GM21529 (cell line): ENCODE measurements at regions not wholly inside any gene's neighbourhood (a gene's known extent, or its start where the extent isn't known, plus 50 kb on each side); places are given as distances from the start of the nearest gene placed in this dataset.

Source experiments
- ATAC-seq: cut with Tn5 transposase; IDR thresholded peaks from one replicate; pipeline ENCODE4 v1.9.1; 2021; ENCODE audit not compliant: unreplicated experiment

DNA sequence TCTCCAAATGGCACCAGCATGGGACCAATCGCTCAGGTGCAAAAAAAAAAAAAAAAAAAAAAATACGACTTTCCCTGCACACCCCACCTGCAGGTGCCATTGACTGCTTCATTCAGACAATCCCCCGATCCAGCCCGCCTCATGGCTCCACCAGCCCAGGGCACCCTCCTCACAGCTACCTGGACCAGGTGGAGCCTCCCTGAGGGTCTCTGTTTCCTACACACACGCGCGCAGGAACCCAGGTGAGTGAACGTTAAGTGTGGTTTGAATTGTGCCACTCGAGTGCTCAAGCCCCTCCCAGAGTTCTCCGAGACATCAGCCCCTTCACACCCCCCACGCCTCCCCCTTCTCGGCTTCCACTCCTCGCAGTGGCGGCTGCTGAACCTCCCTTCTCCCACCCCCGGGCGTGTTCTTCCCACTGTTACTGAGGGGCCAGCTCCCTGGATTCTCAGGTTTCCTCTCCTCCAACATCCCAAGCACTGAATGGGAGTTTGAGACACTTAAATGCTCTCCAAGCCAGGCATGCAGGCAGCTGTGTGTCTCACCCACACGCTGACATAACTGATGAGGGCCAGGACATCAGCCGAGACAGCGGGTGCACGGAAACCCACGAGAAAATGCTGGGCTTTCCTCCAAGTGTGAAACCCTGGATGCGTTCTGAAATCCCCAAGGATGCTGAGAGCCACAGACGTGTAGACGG, 88.8 kb upstream of the SNTG2 start:
- no peak for ATAC-seq

DNA sequence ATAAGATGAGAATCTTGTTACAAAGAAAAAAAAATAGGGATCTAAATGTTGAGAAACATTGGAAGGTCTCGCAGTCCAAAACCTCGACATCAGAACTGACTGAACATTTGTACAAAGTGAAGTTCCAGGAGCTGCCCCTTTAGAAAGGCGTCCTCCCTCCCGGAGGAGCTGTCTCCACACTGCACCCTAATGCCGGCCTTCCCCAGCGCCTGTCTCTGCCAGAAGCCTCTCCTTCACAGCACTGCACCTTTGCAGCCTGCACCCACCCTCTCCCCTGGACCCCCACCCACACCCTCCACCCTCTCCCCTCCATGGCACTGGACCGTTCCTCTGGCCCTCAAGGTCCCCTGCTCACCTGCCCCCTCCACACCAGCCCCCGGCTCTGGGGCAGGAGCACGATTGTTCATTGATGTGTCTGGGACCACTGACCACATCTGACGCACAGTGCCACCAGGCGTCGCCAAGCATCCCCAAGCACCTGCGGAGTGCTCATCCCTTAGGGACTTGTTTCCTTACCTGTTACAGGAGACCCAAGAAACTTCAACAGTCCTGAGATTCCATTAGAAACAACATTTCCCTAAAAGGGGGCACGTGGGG, 90.3 kb upstream of the SNTG2 start:
- no peak for ATAC-seq

DNA sequence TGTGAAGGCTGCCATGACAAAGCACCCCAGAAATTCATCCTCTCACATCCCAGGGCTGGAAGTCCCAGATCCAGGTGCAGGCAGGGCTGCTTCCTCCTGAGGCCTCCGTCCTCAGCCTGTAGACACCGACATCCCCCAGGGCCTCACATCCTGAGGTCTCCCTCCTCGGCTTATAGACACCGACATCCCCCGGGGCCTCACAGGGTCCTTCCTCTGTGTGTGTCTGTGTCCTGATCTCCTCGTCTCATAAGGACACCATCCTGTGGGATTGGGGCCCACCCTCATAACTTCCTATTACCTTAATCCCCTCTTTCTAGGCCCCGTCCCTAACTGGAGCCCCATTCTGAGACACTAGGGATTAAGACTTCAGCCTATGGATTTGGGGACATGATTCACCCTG, 92.0 kb upstream of the SNTG2 start:
- ATAC-seq, result no peak

DNA sequence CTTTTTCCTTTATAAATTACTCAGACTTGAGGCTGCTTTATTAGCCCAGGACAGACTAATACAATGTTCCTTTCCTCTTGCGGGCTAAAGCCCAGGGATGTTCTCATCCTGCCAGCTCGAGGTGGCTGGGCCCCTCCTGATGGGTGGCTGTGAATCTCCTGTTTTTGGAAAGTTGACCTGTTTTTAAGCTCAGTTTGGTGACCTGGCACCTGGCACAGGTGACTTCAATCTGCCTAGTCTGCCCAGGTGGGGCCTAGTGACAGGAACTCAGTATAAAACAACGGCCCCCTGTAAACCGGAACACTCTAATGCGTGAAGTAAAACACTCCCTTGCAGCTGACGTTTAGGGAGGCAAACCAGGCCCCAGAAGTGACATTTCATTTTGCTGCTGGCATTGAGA, 92.7 kb upstream of the SNTG2 start:
- ATAC-seq, result no peak

DNA sequence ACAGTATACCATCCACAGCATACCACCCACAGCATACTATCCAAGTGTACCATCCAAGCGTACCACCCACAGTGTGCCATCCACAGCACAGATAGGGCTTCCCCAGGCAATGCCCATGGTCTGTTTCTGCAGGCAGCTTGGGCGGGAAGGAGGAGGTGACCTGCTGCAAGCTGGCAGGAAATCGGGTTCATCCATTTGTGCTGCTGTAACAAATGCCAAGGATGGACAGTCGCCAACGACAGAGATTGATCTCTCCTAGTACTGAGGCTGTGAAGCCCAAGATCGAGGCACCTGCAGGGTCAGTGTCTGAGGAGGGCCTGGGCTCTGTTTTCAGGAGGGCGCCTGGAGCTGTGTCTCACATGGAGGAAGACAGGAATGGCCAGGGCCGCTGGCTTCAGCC, 93.6 kb upstream of the SNTG2 start:
- no peak for ATAC-seq

DNA sequence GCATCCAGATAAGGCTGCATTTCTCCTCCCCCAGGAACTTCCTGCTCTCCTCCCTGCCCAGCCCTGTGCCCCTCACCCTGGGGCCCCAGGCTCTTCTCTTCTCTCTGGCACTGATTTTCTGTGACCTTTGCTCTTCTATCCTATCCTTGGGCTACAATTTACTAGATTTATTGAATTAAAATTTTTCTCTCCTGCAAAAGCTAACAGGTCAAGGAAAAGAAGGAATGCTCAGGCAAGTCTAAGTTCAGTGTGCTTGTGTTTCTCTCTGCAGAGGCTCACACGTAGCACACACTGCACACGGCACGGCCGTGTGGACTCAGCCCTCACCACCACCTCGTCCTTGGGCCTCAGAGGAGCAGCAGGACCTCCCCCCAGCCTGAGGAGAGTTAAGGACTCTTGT, 94.2 kb upstream of the SNTG2 start:
- no peak for ATAC-seq

DNA sequence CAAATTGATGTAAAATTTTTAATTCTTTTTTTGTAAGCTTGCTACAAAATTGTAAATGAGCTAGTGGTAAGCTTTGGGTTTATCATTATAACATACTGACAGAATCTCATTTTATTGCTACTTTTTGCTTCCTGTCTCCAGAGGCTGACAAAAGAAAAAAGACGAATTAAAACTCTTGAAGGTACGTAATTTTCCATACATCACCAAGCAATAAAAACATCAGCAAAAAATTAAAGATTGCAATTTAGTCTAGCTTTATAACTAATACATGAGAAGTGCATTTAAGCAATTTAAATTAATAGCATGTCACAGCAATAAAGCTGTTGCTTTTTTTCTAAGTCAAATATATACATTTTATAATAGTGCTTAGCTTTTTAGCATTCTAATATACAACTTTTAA, 94.6 kb upstream of the SNTG2 start:
- ATAC-seq, result no peak

DNA sequence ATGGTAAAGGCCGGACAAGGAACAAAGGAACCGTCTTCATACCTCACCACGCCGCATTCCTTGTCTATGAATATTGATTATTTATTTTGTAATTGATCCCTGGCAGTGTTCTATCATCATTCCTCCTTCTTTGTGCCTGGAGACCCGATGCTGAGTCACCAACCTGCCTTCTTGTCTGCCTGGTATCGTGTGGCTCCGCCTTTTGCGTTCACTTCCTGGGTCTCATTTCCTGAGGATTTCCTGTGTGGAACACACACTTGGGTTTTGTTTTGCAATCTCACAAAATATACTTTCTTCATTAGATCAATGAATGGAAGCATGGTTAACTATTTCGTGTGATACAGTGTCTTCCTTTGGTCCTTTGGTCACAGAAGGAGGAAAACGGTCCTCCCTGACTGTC, 95.5 kb upstream of the SNTG2 start:
- no peak for ATAC-seq

DNA sequence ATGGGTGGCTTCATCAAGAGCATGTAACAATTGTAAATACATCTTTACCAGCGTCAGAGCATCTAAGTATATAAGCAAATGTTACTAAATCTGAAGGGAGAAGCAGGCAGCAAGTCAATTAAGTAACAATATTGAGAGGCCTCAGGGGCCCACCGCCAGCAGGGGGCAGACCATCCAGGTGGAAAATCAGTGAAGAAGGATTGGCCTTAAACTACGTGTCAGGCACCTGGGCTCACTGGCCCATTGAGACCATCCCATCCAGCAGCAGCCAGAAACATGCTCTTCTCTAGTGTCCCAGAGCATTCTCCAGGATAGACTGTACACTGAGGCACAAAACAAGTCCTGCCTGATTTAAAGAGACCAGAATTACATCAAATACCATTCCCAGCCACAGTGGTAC, 96.2 kb upstream of the SNTG2 start:
- ATAC-seq, result no peak

DNA sequence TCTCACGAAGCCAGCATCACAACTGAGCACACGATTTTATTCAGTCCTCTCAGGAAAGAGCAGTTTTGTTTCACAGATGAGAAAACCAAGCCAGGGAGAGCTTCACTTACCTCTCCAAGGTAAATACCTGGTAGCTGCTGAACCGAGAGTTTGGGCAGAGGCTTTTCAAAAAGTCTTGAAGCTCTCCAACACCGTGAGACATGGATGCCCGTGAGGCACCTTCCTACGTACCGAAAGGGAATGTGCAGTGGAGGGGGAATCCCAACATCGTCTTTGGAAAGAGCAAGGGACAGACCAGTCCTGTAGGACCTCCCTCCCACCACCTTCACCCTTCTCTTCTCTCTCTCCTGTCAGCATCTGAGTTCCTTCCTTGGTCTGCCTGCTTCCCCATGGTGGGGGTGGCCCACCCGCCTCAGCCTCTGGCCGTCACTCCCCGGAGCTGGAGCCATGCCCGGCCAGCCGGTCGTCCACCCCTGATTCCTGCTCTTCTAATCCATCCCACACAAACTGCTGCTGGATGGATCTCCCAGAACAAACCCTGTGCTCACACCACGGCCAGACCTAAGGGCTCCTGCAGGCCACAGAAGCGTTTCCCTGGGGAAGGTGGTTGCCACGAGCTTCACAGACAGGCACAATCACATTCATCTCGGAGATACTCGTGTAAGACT, 97.3 kb upstream of the SNTG2 start:
- no peak for ATAC-seq

DNA sequence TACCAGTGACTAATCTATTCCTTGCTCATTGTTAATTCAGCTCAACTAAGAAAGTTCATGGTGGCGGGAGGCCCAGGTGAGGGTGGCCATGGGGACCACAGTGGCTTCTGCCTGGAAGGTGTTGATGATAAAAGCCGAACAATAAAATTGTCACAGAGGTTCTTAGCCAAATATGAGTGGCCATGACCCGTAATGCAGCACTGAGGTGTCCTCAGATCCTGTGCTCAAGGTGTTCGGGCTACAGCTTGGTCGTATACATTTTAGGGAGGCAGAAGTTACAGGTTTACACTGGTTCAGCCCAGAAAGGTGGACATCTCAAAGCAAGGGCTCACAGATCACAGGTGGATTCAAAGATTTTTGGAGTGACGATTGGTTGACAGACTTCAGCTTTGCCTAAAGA, 98.5 kb upstream of the SNTG2 start:
- no peak for ATAC-seq

DNA sequence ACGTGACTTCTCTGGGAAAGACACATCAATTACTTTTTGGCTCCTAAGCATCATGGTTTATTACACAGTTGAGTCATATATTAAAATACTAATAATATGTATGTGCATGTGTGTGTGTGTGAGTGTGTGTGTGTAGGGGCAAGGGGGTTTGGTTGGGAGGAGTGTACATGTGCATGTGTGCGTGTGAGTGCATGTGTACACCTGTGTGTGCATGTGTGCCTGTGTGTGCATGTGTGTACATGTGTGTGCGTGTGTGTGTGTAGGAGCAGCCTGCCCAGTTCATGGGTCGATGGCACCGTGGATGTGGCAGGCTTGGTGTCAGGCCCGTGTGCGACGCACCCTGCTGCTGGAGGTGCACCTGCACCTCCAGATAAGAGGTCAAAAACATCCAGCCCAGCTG, 99.0 kb upstream of the SNTG2 start:
- ATAC-seq, result no peak

DNA sequence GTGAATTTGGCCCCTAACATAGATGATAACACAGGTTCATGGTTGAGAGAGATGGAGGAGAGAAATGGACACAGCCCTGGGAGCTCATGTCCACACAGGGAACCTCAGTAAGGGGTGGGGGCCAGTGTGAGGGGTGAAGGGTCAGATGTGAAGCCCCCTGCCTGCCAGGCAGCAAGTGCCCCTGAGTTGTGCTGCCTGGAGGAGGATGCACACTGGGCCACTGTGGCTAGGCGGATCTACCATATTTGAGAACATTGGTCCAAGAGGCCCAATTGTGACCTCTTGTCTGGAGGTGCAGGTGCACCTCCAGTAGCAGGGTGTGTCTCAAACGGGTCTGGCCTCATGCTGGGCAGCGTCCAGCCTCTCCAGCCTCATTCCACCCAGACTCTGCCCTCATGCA, 99.6 kb upstream of the SNTG2 start:
- no peak for ATAC-seq

DNA sequence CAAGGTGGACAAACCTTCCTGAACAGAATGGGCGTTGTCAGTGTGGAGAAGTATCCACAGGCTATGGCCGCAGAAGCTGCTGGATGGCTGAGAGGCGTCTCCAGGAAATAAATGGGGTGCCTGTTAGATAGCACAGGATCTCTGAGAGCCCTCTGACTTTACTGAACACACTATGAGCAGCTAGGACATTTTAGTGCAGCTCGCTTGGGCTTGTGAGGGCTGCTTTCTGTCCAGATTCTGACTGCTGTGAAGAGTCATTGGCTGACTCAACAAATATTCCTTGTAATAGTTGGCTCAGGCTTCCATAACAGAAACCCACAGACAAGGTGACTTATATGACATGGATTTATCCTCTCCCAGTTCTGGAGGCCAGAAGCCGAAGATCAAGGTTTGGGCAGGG, 100.2 kb upstream of the SNTG2 start:
- ATAC-seq, result no peak

DNA sequence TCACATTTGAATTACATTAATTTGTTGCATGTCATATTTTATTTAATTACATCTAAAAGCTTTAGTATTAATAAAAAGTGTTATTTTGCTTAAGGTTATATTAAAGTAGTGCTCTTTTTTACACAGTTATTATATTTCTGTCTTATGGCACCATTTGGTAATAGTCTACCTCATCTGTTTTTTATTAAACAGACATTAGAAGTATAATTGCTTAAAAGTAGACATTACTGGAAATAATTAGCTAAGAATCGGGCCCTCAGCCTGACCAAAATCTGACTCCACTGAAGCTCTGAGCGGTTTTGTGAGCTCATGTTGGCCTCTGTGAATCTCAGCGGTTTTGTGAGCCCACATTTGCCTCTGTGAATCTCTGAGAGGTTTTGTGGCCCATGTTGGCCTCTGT, 102.5 kb upstream of the SNTG2 start:
- no peak for ATAC-seq

DNA sequence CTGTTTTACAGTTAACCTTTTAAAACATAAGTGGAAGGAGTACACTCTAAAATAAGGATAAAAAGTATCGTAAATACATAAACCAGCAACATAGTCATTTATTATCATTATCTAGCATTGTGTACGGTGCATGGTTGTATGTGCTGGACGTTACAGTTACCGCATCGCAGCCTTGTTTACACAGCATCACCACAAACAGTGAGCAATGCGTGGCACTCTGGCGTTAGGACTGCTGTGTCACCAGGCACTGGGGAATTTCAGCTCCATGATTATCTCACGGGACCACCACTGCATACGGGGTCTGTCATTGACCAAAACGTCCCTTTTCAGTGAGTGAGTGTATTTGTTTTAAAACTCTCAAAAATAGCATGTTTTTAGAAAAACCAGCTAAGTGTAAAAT, 103.0 kb upstream of the SNTG2 start:
- no peak for ATAC-seq

DNA sequence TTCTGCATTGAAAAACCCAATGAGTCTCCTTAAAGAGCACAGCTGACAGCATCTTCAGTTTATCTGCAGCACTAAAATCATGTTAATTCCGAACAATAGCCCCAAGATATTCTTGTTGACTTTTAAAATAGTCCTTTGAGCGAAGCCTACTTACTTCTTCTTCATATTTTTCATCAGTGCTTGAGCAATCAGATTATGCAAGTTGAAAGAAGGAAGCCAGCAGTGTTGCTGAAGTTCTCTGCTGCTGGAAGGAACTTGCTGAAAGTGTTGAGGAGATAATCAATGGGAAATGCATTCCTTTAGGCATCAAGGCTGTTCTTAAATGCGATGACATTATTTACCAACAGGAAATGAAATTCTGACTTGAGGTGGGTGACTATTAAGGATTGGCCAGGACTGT, 105.9 kb upstream of the SNTG2 start:
- ATAC-seq, result no peak

DNA sequence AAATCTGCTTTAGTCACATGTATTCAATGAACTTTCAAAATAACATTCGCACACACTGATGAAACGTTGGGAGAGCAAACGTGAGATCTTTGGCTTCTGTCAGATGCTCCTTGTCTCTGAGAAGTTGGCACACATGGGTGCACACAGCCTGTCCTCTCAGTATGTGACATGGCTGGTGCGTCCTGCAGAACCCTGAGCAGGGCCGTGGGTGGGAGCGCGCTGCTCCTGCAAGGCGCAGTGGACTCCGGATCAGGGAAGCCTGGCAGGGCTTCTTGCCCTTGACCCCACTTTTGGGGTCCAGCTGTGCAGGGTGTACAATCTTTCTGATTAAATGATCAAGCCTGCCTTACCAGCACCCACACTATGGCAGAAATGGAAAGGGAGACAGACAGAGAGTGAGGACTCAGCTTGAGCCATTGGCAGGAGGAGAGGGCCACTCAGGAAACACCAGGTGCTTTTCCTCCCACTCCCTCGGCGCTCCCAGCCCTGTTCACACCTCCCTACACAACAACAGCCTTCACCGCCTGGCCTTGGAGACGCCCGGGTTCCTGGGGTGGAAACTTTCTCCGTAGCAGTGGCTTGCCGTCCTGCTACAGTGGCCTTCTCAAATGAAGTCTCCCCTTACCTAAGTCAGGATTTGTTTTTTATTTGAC, 108.4 kb upstream of the SNTG2 start:
- no peak for ATAC-seq

DNA sequence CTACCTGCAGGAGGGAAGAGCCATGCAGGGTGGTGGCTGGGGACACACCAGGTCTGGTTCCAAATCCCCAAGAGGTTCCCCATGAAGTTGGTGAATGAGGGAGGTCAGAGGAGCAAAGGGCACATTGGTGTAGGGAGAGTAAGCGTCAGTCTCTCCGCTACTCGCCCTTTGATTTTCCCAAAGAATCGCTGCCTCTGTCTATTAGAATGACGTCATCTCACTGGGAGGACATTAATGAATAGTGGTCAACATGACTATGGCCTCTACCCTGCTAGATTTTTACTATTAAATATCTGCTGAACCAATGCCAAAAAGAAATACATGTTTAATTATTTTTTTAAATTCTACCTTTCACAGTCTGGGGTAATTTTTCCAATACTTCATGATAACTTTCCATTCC, 109.6 kb upstream of the SNTG2 start:
- ATAC-seq, result no peak

DNA sequence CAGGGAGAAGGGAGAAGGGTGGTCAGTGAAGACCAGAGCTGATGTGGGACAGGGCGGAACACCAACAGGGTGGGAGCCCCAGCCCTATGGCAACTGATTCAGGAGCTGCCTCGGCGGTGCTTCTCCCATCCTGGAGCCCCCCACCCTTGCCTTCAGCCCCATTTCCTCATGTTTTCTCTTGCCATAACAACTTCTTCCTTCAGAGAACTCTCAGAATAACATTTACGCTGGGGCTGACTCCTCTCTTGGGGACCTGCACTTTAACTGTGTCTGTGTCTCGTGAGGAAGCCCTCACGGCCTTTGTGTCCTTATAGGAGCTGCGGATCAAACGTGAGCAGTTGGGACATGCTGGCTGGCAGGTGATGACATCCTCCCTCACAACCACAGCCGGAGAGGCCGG, 116.4 kb upstream of the SNTG2 start:
- ATAC-seq, result no peak

DNA sequence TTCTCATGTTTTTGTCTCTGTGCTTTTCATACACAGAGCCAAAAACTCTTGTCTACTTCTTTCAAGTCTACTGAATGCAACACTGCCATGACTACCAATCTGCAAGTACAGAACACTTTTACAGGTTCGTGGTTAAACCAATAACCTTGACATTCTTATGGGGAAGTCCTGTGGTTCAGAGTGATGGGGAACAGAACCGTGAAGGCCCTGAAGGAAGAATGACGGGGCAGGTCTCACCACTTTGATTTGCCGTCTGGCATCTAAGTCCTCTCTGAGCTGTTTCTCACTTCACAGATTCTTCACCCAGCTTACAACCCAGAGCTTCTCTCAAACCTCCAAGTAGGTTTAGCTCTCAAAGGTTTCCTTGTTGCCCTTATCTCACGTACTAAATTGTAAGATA, 117.5 kb upstream of the SNTG2 start:
- ATAC-seq, result no peak

DNA sequence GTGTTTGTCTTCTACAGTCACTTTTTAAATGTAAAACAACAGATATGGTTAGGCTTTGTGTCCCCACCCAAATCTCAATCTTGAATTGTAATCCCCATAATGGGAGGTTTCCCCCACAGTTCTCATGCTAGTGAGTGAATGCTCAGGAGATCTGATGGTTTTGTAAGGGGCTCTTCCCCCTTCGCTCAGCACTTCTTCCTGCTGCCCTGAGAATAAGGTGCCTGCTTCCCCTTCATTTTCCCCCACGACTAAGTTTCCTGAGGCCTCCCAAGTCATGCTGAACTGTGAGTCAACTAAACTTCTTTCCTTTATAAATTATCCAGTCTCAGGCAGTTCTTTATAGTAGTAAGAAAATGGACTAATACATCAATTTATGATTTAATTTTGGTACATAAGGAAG, 118.0 kb upstream of the SNTG2 start:
- ATAC-seq, result no peak
